ENCODE measurements at regions not wholly inside any gene's neighbourhood (a gene's known extent, or its start where the extent isn't known, plus 50 kb on each side); places are given as distances from the start of the nearest gene placed in this dataset.

DNA sequence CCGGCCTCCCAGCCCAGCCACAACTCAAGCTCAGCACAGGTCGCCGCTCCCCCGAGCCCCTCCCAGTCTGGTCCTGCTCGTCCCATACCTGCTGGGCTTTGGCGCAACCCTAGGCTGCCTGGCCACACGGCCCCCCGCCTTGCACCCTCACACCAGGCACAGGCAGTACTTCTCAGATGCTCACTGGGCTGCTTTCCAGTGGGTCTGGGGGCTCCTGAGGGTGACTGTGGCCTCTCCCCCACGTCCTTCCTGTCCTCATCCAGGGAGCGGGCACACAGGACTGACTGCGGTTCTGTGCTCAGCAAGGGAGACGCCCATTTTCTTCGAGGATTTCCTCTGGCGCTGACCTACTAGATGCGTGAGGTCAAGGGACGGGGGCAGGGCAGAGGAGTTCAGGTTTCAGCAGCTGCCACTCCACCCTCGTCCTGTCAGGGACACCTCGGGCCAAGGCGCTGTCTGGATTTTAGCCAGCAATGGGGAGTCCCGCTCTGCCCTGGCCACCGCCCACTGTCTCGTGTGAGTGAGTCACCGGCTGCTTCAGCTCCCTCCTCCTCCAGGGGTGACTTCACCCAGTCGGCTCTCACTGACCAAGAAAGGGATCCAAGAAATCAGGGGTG, 115.8 kb downstream of the NPIPB11 start (continued):
- TF ChIP-seq, protein P1, sequence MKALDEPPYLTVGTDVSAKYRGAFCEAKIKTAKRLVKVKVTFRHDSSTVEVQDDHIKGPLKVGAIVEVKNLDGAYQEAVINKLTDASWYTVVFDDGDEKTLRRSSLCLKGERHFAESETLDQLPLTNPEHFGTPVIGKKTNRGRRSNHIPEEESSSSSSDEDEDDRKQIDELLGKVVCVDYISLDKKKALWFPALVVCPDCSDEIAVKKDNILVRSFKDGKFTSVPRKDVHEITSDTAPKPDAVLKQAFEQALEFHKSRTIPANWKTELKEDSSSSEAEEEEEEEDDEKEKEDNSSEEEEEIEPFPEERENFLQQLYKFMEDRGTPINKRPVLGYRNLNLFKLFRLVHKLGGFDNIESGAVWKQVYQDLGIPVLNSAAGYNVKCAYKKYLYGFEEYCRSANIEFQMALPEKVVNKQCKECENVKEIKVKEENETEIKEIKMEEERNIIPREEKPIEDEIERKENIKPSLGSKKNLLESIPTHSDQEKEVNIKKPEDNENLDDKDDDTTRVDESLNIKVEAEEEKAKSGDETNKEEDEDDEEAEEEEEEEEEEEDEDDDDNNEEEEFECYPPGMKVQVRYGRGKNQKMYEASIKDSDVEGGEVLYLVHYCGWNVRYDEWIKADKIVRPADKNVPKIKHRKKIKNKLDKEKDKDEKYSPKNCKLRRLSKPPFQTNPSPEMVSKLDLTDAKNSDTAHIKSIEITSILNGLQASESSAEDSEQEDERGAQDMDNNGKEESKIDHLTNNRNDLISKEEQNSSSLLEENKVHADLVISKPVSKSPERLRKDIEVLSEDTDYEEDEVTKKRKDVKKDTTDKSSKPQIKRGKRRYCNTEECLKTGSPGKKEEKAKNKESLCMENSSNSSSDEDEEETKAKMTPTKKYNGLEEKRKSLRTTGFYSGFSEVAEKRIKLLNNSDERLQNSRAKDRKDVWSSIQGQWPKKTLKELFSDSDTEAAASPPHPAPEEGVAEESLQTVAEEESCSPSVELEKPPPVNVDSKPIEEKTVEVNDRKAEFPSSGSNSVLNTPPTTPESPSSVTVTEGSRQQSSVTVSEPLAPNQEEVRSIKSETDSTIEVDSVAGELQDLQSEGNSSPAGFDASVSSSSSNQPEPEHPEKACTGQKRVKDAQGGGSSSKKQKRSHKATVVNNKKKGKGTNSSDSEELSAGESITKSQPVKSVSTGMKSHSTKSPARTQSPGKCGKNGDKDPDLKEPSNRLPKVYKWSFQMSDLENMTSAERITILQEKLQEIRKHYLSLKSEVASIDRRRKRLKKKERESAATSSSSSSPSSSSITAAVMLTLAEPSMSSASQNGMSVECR (CRISPR knock-in tag; IDR thresholded peaks at IDR 0.05), result 0 out of 2 replicates have a peak, but pooled peaks have one; percentile 63
- TF ChIP-seq RCOR1 (IDR thresholded peaks at IDR 0.05; ENCODE audit: borderline replicate concordance in 1 of 2, low read depth in 2 of 2, low read length in 2 of 2), result peak in 1 of 2 experiments; percentile 77; a peak in 1 of 4 replicates
- TF ChIP-seq ZBTB7A (IDR thresholded peaks at IDR 0.05; ENCODE audit: borderline replicate concordance, control insufficient read depth, low read depth, low read length), result peak; percentile 61; the same call in 1 of the 2 replicates
- peak; percentile 67 to 86 for TF ChIP-seq MAZ (CRISPR knock-in tag; conservative IDR thresholded peaks at IDR 0.05 in 1 of 2, IDR thresholded peaks at IDR 0.05 in 1 of 2)
- TF ChIP-seq PRMT5 (CRISPR knock-in tag; IDR thresholded peaks at IDR 0.05), result no peak
- TF ChIP-seq EP400 (IDR thresholded peaks at IDR 0.05), result peak; percentile 61
- peak; percentile 90 for TF ChIP-seq SMAD4 (CRISPR knock-in tag; conservative IDR thresholded peaks at IDR 0.05)
- TF ChIP-seq ZNF253 (CRISPR knock-in tag; conservative IDR thresholded peaks at IDR 0.05), result no peak
- no peak for TF ChIP-seq ZC3H11A (IDR thresholded peaks at IDR 0.05; ENCODE audit: low read depth, low read length)
- peak; percentile 84; the same call in 1 of the 2 replicates for TF ChIP-seq MTA3 (IDR thresholded peaks at IDR 0.05; ENCODE audit: borderline replicate concordance)
- TF ChIP-seq FOS (IDR thresholded peaks at IDR 0.05; ENCODE audit: extremely low read depth, insufficient read length), result peak; percentile 53
- TF ChIP-seq LEF1 (IDR thresholded peaks at IDR 0.05), result peak; percentile 88
- TF ChIP-seq NEUROD1 (IDR thresholded peaks at IDR 0.05; ENCODE audit: borderline replicate concordance, low read depth, low read length, partially characterized antibody), result peak; percentile 69
- no peak for TF ChIP-seq CC2D1A (IDR thresholded peaks at IDR 0.05)
- peak; percentile 63; the same call in 1 of the 2 replicates for TF ChIP-seq SMARCC2 (IDR thresholded peaks at IDR 0.05; ENCODE audit: low read depth)
- peak; percentile 89 for TF ChIP-seq EGR1 (conservative IDR thresholded peaks at IDR 0.05)
- TF ChIP-seq MEIS2 (IDR thresholded peaks at IDR 0.05; ENCODE audit: partially characterized antibody), result peak; percentile 91
- TF ChIP-seq CBFA2T3 (IDR thresholded peaks at IDR 0.05), result peak; percentile 34; the same call in 1 of the 2 replicates
- TF ChIP-seq HDAC3 (IDR thresholded peaks at IDR 0.05; ENCODE audit: borderline replicate concordance, partially characterized antibody), result peak; percentile 79
- TF ChIP-seq RAD21 (CRISPR knock-in tag; conservative IDR thresholded peaks at IDR 0.05 in 1 of 2, IDR thresholded peaks at IDR 0.05 in 1 of 2), result peak; percentile 26 to 39
- 0 out of 2 replicates have a peak, but pooled peaks have one; percentile 32 for TF ChIP-seq CBX1 (IDR thresholded peaks at IDR 0.05; ENCODE audit: low read depth)
- TF ChIP-seq, protein P2, sequence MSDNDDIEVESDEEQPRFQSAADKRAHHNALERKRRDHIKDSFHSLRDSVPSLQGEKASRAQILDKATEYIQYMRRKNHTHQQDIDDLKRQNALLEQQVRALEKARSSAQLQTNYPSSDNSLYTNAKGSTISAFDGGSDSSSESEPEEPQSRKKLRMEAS (CRISPR knock-in tag; IDR thresholded peaks at IDR 0.05), result peak; percentile 70
- TF ChIP-seq, protein P3, sequence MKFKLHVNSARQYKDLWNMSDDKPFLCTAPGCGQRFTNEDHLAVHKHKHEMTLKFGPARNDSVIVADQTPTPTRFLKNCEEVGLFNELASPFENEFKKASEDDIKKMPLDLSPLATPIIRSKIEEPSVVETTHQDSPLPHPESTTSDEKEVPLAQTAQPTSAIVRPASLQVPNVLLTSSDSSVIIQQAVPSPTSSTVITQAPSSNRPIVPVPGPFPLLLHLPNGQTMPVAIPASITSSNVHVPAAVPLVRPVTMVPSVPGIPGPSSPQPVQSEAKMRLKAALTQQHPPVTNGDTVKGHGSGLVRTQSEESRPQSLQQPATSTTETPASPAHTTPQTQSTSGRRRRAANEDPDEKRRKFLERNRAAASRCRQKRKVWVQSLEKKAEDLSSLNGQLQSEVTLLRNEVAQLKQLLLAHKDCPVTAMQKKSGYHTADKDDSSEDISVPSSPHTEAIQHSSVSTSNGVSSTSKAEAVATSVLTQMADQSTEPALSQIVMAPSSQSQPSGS (CRISPR knock-in tag; IDR thresholded peaks at IDR 0.05), result no peak
- TF ChIP-seq ZKSCAN8 (CRISPR knock-in tag; IDR thresholded peaks at IDR 0.05), result no peak

All from K562 (cell line).